CD4-positive, alpha-beta T cell treated with Interleukin-2 at 100 ng/mL for 4 hours (primary cell): ENCODE measurements at regions not wholly inside any gene's neighbourhood (a gene's known extent, or its start where the extent isn't known, plus 50 kb on each side); places are given as distances from the start of the nearest gene placed in this dataset.

Source experiments
- DNase-seq: peaks from one replicate; pipeline ENCODE4 v3.0.0-alpha.2; 2020; ENCODE audit warnings: low spot score

DNA sequence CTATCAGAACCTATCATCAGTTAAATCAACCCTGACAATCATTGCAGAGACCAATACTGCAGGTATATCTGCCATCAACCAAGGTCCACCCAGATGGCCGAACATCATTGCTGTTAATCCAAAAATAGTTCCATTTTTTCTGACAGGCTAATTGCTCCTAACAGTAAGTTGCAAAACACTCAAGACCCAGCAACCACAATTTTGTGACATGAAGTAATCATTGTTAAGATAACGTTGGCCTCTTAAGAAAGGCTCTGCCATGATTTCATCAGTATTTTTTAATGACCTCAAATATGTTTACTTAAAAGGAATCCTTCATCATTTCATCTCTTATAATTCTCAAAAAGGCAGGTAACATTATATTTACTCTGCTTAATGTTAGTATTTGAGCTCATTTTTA lies 553.4 kb upstream of the POM121L12 start:
- no peak for DNase-seq

DNA sequence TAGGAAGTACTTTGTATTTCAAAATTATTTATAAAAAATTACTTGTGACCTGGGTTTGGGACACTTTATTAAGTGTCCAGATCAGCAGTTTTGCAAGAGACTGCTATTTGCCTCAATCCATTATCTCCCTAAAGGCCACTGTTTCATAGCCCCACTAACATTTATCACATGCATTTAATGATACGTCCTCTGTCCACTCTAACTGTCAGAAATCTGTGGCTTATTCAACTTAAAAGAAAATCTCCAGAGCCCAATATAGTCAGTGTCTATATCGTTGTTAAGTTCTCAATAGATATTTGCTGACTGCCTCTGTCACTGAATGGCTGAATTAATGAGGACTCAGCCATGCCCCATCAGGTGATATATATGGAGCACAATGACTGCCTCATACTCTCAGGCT lies 553.9 kb upstream of the POM121L12 start:
- DNase-seq = no peak

DNA sequence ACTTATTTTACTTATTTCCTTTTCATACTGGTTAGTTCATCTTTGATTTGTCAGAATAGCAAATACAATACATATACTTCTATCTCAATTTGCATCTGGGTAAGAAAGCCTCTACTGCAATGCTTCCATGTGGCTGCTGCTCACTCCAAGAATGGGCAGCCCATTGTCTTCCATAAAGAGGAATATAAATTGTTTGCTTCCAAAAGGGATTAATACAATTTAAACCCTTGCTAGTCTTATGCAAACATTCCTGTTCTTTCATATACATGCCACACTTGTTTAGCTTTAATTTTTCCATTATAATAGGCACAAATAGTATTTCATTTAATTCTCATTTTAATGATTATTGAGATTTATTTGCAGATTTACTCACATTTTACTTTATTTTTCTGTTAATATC lies 555.4 kb upstream of the POM121L12 start:
- no peak for DNase-seq

DNA sequence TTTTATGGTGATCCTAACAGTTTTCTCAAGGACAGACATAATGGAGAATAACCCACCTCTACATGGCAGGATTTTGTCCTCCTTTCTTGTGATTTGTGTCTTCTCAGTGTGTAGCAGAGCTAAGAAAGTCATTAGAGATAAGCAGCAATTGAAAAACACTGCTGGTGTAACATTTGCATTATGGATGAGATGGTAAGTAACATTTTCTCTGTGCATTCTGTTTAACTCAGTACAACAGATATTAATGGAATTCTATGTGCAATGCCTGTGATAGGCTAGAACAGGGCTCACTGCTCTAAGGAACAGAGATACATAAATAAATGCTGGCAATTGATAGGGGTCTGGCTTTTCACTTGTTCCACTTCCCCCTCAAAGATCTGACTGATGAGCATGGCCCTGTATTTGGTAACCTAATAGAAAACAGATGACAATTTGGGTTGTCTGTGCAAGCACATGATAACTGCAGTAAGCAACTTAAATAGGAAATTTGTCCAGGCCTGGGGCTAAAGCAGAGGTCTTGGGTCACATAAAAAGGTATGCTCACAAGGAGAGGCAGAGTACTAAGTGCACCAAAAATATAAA lies 560.3 kb upstream of the POM121L12 start:
- no peak for DNase-seq

DNA sequence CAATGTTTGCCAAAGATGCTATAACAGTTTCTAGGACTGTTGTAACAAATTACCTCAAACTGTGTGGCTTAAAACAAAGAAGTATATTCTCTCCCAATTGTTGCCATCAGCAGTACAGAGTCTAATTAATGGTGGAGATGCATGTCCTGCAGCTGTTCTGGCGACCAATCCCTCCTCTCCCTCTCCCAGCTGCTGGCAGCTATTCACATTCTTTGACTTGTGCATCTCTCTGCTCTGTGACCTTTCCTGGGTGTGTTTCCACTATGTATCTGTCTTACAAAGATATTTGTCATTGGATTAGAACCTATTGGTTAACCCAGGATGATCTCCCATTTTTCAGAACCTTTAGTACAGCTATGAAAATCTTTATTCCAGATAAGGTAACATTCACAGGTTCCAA lies 561.7 kb upstream of the POM121L12 start:
- DNase-seq = no peak

DNA sequence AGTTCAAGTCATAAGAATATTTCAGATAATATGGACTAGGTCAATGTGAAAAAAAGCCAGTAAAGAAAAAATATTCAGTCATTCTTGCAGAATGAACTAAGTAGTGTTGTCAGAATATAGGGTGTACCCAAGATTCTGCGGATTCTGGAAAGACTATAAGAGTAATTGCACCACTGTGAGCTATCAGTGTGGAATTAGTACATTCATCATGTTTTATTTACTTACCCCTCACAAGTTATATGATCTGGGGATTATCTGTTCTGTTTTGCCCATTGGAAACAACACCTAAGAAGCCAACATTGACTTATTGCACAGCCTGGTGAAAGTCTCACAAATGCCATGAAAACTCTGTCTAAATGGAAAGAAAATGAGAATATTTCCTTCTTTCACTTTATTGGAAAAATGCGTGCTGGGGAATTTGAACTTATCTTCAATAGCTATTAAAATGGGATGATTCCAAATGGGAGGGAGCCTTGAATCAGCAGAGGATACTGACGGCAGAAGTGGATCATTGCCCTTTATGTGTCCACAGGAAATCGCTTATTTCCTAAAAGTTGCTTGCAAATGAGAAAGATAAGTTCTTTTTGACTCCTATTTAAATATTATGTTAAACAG lies 563.3 kb upstream of the POM121L12 start:
- DNase-seq = no peak

DNA sequence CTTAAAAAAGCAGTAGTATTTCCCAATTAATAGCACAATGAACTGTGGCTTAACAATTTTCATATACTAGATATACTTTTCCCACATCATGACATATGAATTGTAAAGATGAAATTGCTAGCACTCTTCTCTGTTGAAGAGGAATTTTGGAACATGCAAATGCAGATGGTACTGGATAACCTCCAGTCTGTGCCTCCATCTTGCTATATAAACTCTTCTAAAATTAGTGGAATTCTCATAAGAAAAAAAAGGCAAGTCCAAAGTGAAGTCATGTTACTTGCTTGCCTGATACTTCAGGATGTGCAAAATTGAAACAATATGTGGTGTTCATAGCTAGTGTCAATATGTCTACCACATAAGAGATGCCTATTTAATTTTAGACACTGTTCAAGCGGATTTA lies 570.2 kb upstream of the POM121L12 start:
- DNase-seq = no peak

DNA sequence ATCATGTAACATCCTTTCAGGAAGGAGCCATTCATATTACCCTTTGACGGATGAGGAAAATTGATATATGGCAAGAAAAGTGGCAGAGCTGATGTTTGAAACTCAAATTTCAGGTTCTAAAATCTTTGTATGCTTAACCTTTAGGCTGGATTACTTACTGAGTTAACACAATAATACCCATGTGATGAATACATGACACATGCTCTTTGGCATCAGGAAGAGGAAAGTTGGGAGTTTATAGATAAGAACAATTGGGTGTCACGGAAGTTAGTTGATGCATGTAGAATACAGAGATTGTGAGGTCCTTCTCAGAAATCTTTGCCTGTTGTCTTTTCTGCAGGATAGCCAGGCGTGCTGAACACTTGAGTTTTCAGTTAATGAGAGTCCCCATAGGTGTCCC lies 572.1 kb upstream of the POM121L12 start:
- no peak for DNase-seq

DNA sequence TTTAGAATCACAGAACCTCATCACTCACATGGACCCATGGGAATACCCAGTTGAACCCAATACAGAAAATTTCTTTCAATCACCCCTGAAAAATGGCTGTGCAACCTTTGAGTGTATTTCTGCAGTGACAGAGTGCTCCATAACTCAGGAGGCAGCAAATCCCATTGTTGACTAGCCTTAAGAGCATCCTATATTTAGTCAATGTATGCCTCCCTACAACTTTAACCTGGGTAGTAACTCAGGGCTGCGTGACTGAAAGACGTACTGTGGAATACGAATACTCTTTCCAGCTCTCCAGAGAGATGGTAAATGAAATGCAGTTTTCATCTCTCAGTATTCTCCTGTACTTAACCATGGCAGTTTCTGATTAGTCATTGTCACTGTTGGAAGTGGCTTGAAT lies 573.0 kb upstream of the POM121L12 start:
- no peak for DNase-seq

DNA sequence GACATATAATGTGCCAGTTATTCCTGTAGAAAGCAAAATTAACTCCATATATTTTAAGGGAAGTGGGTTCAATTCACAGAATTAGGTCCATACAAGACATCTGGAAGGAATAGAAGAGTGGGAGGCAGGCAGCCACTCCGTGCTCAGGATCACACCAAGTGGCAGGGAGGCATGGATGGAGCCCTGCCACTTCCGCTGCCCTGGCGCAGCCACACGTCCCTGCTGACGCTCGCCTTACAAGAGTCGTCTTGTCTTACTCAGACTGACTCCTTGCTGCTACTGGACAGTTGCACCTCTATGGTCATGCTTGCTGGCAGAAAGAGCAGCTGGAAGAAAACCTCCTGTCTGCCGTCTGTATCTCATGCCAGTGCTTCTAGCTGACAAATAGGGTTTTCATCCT lies 579.9 kb upstream of the POM121L12 start:
- no peak for DNase-seq

DNA sequence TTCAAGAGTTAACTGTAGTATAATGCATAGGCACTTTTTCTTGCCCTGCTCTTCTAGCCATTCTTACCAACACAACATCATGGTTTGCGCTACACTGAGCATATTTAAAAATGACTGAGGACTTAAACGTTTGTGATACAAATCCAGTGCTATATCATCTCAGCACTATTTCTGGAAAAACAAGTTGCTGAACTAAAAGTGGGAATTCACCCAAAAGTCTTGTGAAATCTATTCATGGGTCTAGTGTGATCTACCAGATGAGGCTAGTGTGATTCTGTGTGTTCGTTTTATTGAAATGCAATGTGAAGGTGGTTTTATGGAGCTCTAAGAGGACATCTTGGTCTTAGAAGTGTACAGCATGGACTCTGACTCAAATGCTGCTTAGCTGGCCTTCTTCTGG lies 584.6 kb upstream of the POM121L12 start:
- no peak for DNase-seq

DNA sequence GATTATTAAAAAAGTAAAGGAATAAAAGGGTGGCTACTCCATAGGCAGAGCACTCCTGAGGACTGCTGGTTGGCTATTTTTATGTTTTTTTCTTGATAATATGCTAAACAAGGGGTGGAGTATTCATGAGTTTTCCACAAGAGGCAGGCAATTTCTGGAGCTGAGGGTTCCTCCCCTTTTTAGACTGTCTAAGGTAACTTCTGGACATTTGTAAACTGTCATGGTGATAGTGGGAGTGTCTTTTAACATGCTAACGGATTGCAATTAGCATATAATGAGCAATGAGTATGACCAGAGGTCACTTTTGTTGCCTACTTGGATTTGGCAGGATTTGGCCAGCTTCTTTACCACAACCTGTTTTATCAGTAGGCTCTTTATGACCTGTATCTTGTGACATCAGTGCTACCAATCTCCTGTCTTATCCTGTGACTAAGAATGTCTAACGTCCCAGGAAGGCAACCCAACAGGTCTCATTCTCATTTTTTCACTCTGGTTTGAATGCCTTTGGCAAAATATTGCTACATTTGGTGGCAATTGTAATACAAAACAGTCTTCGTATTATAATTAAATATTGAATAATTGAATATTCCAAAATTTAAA lies 587.8 kb upstream of the POM121L12 start:
- no peak for DNase-seq

DNA sequence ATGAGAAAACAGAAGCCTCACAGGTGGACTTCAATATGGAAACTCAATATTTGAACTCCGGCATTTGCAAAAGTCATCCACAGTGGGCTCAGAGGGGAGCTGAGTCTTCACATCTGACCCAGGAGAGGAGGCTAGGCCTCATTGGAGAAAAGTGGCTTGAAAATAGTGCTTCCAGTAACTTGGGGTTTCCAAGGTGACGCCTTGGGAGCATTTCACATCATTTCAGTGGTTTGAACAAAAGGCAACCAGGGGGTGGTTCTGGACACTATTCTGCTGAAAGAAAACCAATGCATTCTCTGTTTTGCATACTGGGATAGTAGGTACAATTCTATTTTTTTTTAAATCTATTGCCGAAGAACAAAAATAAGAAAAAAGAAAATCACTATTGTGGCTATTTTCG lies 599.2 kb upstream of the POM121L12 start:
- no peak for DNase-seq

DNA sequence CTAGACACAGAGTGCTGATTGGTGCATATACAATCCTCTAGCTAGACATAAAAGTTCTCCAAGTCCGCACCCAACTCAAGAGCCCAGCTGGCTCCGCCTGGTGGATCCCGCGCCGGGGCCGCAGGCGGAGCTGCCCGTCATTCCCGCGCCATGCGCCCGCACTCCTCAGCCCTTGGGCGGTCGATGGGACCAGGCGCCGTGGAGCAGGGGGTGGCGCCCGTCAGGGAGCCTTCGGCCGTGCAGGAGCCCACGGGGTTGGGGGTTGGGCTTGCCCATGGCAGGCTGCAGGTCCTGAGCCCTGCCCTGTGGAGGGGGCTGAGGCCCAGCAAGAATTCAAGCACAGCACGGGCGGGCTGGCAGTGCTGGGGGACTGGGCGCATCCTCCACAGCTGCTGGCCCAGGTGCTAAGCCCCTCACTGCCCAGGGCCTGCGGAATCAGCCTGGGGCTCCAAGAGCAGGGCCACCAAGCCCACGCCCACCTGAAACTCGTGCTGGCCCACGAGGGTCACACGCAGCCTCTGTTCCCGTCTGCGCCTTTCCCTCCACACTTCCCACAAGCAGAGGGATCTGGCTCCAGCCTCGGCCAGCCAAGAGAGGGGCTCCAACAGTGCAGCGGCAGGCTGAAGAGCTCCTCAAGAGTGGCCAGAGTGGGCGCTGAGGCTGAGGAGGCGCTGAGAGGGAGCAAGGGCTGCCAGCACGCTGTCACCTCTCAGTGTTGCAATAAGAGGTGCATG lies 604.2 kb upstream of the POM121L12 start:
- no peak for DNase-seq

DNA sequence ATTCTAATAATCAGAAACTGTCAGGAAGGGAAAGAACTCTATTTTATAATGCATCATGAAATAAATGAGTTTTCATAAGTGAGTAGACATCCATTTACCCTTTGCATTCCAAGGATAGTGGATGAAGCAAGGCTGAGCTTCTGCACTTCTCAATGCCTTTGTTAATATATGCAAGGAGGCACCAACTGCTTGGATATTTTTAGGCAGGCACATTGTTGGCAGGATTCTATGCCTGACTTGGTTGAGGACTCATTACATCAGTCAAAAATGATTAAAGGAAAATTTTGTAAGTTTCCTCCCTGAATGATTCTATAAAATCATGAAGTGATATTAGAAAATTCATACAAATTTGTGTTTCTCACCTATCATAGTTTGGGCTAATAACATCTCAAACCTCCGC lies 612.2 kb upstream of the POM121L12 start:
- no peak for DNase-seq

DNA sequence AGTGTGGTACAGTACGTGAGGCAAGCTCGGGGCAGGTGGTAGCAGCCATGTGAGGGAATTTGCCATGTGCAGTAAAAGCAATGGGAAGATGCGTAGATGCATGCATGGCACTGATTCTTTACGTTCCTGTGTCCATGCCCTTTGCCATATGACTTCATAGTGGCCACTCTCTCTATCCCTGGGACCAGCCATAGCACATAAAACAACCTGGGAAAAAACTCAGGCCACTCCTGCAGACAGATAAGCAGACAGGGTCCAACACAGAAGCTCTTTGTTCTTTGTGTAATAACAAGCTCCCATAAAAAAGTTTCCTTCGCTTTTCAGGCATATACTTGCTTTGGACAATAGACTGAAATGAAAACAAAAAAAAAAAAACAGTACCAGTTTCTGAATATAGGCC lies 622.4 kb upstream of the POM121L12 start:
- no peak for DNase-seq

DNA sequence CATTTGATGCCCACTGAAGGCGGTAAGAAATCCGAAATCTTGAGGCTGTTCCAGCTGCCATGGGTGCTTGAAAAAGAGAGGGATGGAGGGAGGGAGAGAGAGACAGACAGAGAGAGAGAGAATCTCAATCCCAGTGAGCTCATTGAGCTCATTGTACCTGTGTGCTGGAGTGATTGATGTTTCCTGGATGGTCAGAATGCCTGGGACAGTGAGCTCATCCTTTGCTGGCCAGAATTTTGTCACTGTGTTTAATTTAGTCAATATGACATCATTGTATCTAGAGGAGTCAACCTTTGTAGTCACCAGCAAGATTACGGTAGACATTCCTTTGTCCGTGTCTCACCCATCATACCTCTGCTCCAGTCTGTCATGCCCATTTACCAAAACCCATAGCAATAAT lies 625.4 kb upstream of the POM121L12 start:
- no peak for DNase-seq

DNA sequence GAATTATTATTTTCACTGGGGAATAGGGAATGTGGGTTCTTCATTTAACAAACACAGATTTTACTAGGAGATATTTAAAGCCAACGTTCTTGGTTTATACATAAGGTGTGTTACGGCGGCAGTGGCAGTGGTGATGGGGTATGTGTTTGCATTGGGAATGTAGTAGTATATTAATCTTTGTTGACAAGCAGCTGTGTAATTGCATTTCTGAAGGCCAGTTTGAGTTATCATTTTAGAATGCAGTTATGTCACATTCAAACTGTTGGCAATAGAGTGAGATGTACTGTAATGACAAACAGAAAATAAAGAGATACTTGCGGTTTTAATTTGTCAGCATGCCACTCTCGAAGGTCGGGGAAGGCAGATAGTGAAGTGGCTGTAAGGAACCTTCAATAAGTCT lies 628.6 kb upstream of the POM121L12 start:
- DNase-seq = no peak

DNA sequence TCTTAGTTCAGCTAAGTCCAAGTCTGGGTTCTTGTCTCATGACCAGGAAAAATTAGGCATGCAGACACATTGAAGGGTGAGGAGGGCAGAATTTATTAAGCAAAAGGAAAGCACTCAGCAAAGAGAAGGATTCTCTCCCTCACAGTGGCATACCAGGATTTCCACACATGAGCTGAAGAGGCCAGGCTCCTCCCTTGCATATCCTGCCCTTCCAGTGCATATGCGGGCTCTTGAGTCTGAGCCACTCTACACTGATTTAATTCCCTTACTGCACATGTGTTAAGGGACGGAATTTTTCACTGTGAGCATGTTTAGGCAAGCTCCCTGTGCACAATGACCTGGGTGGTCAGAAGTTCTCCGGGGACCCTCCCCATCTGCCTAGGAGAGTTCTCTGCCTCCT lies 652.7 kb upstream of the POM121L12 start:
- no peak for DNase-seq

DNA sequence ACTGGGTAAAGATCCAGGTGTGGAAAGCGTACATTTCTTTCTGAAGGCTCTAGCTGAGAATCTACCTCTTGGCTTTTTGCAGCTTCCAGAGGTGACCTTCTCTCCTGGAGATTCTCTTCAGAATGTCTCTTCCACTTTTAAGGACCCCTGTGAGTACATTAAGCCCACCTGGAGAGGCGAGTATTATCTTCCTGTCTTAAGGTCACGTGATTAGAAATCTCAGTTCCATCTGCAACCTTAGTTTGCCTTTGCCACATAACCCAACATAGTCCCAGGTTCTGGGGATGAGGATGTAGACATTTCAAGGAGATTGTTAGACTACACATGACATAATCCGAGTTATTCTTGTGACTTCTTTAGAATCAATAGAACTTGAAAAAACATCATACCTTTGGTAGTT lies 665.5 kb upstream of the POM121L12 start:
- DNase-seq = no peak

DNA sequence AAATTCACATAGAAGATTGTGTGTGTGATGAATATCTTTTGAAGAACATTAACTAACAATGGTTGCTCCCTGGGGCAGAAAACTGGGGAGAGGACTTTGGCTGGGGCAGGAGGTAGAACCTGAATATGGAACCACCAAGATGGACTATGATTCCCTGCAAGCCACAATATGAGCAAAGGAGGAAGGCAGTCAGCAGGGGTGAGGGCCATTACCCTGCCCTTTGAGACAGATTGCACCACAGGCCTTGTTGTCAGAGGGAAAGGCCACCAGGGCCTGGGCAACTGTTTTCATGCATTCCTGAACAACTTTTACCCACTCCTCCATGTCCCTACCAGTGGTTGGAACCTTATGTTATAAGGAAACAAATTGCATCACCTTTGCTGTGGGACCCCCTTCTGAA lies 670.1 kb upstream of the POM121L12 start:
- no peak for DNase-seq

DNA sequence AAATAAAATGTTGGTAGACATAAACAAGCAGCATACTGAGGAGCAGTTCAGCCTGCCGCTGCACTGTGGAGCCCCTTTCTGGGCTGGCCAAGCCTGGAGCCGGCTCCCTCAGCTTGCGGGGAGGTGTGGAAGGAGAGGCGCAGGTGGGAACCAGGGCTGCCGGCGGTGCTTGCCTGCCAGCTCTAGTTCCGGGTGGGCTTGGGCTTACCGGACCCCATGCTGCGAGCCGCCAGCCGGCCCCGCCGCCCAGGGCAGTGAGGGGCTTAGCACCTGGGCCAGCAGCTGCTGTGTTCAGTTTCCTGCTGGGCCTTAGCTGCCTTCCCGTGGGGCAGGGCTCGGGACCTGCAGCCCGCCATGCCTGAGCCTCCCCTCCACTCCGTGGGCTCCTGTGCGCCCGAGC lies 672.9 kb upstream of the POM121L12 start:
- DNase-seq = no peak

DNA sequence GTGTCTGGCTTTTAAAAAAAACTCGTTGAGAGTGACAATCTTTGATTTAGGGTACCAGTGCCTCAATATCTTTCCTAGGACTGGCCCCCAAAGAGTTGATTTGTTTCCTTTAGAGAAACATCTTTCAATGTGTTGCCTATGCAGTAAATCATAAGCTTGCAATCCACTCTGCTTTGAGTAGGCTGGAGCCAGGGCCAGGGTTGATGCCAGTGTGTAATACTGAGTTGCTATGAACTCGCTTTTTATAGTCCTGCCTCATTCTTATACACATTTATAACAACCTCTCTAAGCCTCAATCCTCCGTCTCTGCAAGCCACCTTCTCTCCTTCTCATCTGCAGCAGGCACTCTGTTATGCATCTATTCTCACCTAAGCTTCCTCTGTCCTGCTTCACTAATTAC lies 674.9 kb upstream of the POM121L12 start:
- DNase-seq = no peak

DNA sequence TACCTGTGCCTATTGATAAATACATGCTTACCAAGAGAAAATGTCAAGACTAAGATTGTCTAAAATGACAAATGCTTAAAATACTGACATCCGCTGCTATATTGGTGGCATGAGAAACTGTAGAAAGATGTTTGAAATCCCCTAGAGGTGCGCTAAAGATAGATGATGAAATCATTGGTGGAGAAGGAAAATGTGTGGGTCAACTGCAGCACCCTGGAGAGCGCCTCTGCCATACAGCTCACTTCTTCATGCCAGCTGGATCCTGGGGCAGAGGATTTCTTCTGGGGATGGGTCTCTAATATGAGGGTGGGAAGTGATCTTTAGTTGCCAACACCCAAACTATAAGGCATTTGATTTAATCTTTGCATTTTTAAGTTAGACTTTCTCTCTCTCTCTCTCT lies 680.4 kb upstream of the POM121L12 start:
- no peak for DNase-seq
